Kidney tubule cell (primary cell): ENCODE measurements at regions not wholly inside any gene's neighbourhood (a gene's known extent, or its start where the extent isn't known, plus 50 kb on each side); places are given as distances from the start of the nearest gene placed in this dataset.
A peak's percentile ranks its signal among the peaks of the same experiment; 100 is the strongest.

Experiments used
- DNase-seq: peaks from one replicate; pipeline ENCODE4 v3.0.0-alpha.2; 2018; ENCODE audit warnings: low spot score

- no peak for DNase-seq
These were observed 306.1 kb downstream of the ZEB2 start for GRCh38 chr2:144213797-144214196.

GRCh38 chr2:144211826-144212225 is 308.1 kb downstream of the ZEB2 start:
- DNase-seq, result no peak

- DNase-seq, result no peak
These were observed 308.9 kb downstream of the ZEB2 start for GRCh38 chr2:144211065-144211464.

- no peak for DNase-seq
These were observed 309.8 kb downstream of the ZEB2 start for GRCh38 chr2:144210076-144210475.

GRCh38 chr2:144208924-144209323 is 311.0 kb downstream of the ZEB2 start:
- DNase-seq, result no peak

- DNase-seq, result no peak
These were observed 313.9 kb downstream of the ZEB2 start for GRCh38 chr2:144206019-144206418.

GRCh38 chr2:144201868-144202468 is 318.0 kb downstream of the ZEB2 start:
- DNase-seq, result peak; percentile 12

GRCh38 chr2:144201126-144201525 is 318.8 kb downstream of the ZEB2 start:
- no peak for DNase-seq

GRCh38 chr2:144198116-144198515 is 321.8 kb downstream of the ZEB2 start:
- DNase-seq, result peak; percentile 90

- DNase-seq, result no peak
These were observed 325.4 kb downstream of the ZEB2 start for GRCh38 chr2:144194326-144195071.

- DNase-seq, result no peak
These were observed 328.9 kb downstream of the ZEB2 start for GRCh38 chr2:144190908-144191605.

- DNase-seq, result no peak
These were observed 336.2 kb downstream of the ZEB2 start for GRCh38 chr2:144183727-144184126.

GRCh38 chr2:144181001-144181400 is 338.9 kb downstream of the ZEB2 start:
- no peak for DNase-seq

- no peak for DNase-seq
These were observed 339.8 kb downstream of the ZEB2 start for GRCh38 chr2:144180131-144180530.

GRCh38 chr2:144170179-144170578 is 349.7 kb downstream of the ZEB2 start:
- no peak for DNase-seq

- DNase-seq, result no peak
These were observed 353.2 kb downstream of the ZEB2 start for GRCh38 chr2:144166743-144167142.

GRCh38 chr2:144165599-144166250 is 354.2 kb downstream of the ZEB2 start:
- DNase-seq, result no peak

- no peak for DNase-seq
These were observed 356.3 kb downstream of the ZEB2 start for GRCh38 chr2:144163592-144163991.

GRCh38 chr2:144162652-144163051 is 357.3 kb downstream of the ZEB2 start:
- peak; percentile 47 for DNase-seq

GRCh38 chr2:144161061-144161460 is 358.9 kb downstream of the ZEB2 start:
- no peak for DNase-seq

- DNase-seq, result no peak
These were observed 360.7 kb downstream of the ZEB2 start for GRCh38 chr2:144159240-144159639.

GRCh38 chr2:144158096-144158495 is 361.8 kb downstream of the ZEB2 start:
- DNase-seq, result no peak
